SK-N-SH treated with all-trans-retinoic acid at 6 μM for 48 hours (cell line): ENCODE measurements at regions not wholly inside any gene's neighbourhood (a gene's known extent, or its start where the extent isn't known, plus 50 kb on each side); places are given as distances from the start of the nearest gene placed in this dataset.

ENCODE experiments used
- ATAC-seq: fragments of 200-7000 bp; cut with Tn5 transposase; 3 replicates; pipeline ENCODE4 v1.9.1; 2020; ENCODE audit warnings: mild to moderate bottlenecking, moderate library complexity
- ARNTL ChIP-seq: fragments of 450-650 bp; formaldehyde crosslinking; IDR thresholded peaks from 2 replicates; pipeline ENCODE4 v1.5.0; 2020; ENCODE audit warnings: low read depth, mild to moderate bottlenecking, moderate library complexity, borderline replicate concordance
- BACH2 ChIP-seq: fragments of 250-450 bp; sonication (Bioruptor Pico); IDR thresholded peaks from 2 replicates; pipeline ENCODE4 v1.9.0; 2021; ENCODE audit warnings: mild to moderate bottlenecking, borderline replicate concordance
- CSDC2 ChIP-seq: fragments of 250-450 bp; sonication (Bioruptor Pico); IDR thresholded peaks from 2 replicates; pipeline ENCODE4 v1.5.0; 2020; ENCODE audit warnings: mild to moderate bottlenecking, moderate library complexity
- ESRRG ChIP-seq: fragments of 250-450 bp; sonication (Bioruptor Pico); IDR thresholded peaks from 2 replicates; pipeline ENCODE4 v1.6.1; 2021; ENCODE audit warnings: mild to moderate bottlenecking
- GLIS3 ChIP-seq: fragments of 250-450 bp; sonication (Bioruptor Pico); IDR thresholded peaks from 2 replicates; pipeline ENCODE4 v1.5.0; 2020; ENCODE audit warnings: mild to moderate bottlenecking, moderate library complexity
- ISL1 ChIP-seq: fragments of 250-450 bp; sonication (Bioruptor Pico); IDR thresholded peaks from 2 replicates; pipeline ENCODE4 v2.1.2; 2022; ENCODE audit warnings: mild to moderate bottlenecking, moderate library complexity
- OSR1 ChIP-seq: fragments of 250-450 bp; sonication (Bioruptor Pico); IDR thresholded peaks from 2 replicates; pipeline ENCODE4 v1.8.0; 2022; ENCODE audit warnings: moderate library complexity, mild to moderate bottlenecking, inconsistent platforms
- POU6F1 ChIP-seq: fragments of 250-450 bp; sonication (Bioruptor Pico); IDR thresholded peaks from 2 replicates; pipeline ENCODE4 v1.8.0; 2021; ENCODE audit warnings: low read depth, mild to moderate bottlenecking, moderate library complexity, borderline replicate concordance
- PPARA ChIP-seq: fragments of 250-450 bp; sonication (Bioruptor Pico); IDR thresholded peaks from 2 replicates; pipeline ENCODE4 v1.5.0; 2020; ENCODE audit warnings: mild to moderate bottlenecking, borderline replicate concordance
- RARB ChIP-seq: fragments of 250-450 bp; sonication (Bioruptor Pico); IDR thresholded peaks from 2 replicates; pipeline ENCODE4 v1.8.0; 2021; ENCODE audit warnings: mild to moderate bottlenecking, moderate library complexity
- TCF4 ChIP-seq: fragments of 250-450 bp; sonication (Bioruptor Pico); IDR thresholded peaks from 2 replicates; pipeline ENCODE4 v1.8.0; 2021; ENCODE audit warnings: mild to moderate bottlenecking, moderate library complexity, borderline replicate concordance
- TOX ChIP-seq: fragments of 250-450 bp; sonication (Bioruptor Pico); IDR thresholded peaks from 2 replicates; pipeline ENCODE4 v1.8.0; 2021; ENCODE audit warnings: mild to moderate bottlenecking, moderate library complexity, borderline replicate concordance
- ZC3H10 ChIP-seq: fragments of 250-450 bp; sonication (Bioruptor Pico); IDR thresholded peaks from 2 replicates; pipeline ENCODE4 v1.5.1; 2021; ENCODE audit warnings: mild to moderate bottlenecking, moderate library complexity
- ZFP3 ChIP-seq: fragments of 250-450 bp; sonication (Bioruptor Pico); IDR thresholded peaks from 2 replicates; pipeline ENCODE4 v1.5.0; 2020; ENCODE audit warnings: mild to moderate bottlenecking, moderate library complexity
- ZNF565 ChIP-seq: fragments of 450-650 bp; formaldehyde crosslinking; conservative IDR thresholded peaks from 2 replicates; pipeline ENCODE4 v1.5.0; 2020; ENCODE audit warnings: low read depth, mild to moderate bottlenecking, moderate library complexity
- ZNF70 ChIP-seq: fragments of 450-650 bp; formaldehyde crosslinking; IDR thresholded peaks from 2 replicates; pipeline ENCODE4 v1.5.0; 2020; ENCODE audit warnings: mild to moderate bottlenecking, moderate library complexity
- TF ChIP-seq, protein P1 (sequence below): fragments of 250-450 bp; sonication (Bioruptor Pico); IDR thresholded peaks from 2 replicates; pipeline ENCODE4 v1.5.1; 2021; ENCODE audit warnings: mild to moderate bottlenecking, moderate library complexity
- TF ChIP-seq, protein P2 (sequence below): fragments of 250-450 bp; sonication (Bioruptor Pico); IDR thresholded peaks from 2 replicates; pipeline ENCODE4 v1.5.0; 2020; ENCODE audit warnings: mild to moderate bottlenecking, moderate library complexity
- TF ChIP-seq, protein P3 (sequence below): fragments of 250-450 bp; sonication (Bioruptor Pico); IDR thresholded peaks from 2 replicates; pipeline ENCODE4 v1.8.0; 2020; ENCODE audit warnings: mild to moderate bottlenecking, moderate library complexity, borderline replicate concordance
- TF ChIP-seq, protein P4 (sequence below): fragments of 250-450 bp; sonication (Bioruptor Pico); IDR thresholded peaks from 2 replicates; pipeline ENCODE4 v1.5.1; 2020; ENCODE audit warnings: low read depth, mild to moderate bottlenecking, moderate library complexity

DNA sequence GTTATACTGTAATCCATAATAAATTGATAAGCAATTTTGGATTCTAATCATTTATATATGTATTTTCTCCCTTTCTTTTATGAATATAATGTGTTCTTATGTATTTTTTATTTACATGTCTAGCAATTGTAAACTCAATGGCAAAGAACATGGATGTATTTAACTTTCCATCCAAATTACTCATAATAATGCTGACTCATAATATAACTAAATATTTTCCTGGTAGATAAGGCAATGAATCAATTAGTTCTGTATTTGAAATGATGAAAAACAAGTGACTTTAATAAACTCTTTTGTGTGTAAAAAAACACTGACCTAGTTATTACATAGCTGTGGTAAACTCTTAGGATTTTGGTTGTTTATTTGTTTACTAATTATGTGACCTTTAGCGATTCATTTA is 211.2 kb downstream of the DTHD1 start:
- ATAC-seq = no peak
- no peak for TF ChIP-seq PPARA
- TF ChIP-seq, protein P1, sequence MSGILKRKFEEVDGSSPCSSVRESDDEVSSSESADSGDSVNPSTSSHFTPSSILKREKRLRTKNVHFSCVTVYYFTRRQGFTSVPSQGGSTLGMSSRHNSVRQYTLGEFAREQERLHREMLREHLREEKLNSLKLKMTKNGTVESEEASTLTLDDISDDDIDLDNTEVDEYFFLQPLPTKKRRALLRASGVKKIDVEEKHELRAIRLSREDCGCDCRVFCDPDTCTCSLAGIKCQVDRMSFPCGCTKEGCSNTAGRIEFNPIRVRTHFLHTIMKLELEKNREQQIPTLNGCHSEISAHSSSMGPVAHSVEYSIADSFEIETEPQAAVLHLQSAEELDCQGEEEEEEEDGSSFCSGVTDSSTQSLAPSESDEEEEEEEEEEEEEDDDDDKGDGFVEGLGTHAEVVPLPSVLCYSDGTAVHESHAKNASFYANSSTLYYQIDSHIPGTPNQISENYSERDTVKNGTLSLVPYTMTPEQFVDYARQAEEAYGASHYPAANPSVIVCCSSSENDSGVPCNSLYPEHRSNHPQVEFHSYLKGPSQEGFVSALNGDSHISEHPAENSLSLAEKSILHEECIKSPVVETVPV (CRISPR knock-in tag) = no peak

DNA sequence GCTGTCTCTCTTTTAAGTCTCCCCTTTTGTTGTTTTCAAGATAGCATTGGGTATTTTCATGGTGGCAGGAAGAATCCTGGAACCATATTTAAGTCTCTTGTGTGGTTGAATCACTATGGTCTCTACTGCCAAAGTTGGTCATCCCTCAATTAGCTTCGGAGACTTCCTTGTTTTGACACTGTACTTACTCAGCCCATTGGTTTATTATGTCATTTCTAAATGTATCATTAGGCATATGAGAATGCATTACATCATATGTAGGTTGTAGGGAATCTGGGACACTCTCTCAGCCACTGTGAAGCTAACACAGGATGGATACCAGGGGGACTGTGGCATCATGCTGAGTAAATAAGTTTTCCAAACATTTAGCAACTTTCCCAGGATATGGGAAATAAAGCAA is 211.8 kb downstream of the DTHD1 start:
- ATAC-seq = no peak
- TF ChIP-seq POU6F1 (CRISPR knock-in tag) (no peak), ZNF565 (CRISPR knock-in tag) (no peak), PPARA (no peak), TOX (CRISPR knock-in tag) (no peak), GLIS3 (CRISPR knock-in tag) (no peak), ZC3H10 (CRISPR knock-in tag) (no peak), ESRRG (no peak), ARNTL (CRISPR knock-in tag) (no peak), CSDC2 (no peak), ISL1 (CRISPR knock-in tag) (no peak), RARB (CRISPR knock-in tag) (no peak), BACH2 (CRISPR knock-in tag) (no peak), ZNF70 (no peak)
- TF ChIP-seq, protein P1 (CRISPR knock-in tag) = no peak
- TF ChIP-seq, protein P2, sequence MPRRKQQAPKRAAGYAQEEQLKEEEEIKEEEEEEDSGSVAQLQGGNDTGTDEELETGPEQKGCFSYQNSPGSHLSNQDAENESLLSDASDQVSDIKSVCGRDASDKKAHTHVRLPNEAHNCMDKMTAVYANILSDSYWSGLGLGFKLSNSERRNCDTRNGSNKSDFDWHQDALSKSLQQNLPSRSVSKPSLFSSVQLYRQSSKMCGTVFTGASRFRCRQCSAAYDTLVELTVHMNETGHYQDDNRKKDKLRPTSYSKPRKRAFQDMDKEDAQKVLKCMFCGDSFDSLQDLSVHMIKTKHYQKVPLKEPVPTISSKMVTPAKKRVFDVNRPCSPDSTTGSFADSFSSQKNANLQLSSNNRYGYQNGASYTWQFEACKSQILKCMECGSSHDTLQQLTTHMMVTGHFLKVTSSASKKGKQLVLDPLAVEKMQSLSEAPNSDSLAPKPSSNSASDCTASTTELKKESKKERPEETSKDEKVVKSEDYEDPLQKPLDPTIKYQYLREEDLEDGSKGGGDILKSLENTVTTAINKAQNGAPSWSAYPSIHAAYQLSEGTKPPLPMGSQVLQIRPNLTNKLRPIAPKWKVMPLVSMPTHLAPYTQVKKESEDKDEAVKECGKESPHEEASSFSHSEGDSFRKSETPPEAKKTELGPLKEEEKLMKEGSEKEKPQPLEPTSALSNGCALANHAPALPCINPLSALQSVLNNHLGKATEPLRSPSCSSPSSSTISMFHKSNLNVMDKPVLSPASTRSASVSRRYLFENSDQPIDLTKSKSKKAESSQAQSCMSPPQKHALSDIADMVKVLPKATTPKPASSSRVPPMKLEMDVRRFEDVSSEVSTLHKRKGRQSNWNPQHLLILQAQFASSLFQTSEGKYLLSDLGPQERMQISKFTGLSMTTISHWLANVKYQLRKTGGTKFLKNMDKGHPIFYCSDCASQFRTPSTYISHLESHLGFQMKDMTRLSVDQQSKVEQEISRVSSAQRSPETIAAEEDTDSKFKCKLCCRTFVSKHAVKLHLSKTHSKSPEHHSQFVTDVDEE (CRISPR knock-in tag) = no peak

GRCh38 chr4:36494016-36494415 is 212.6 kb downstream of the DTHD1 start:
- TF ChIP-seq ZNF70 = no peak
- TF ChIP-seq, protein P1 (CRISPR knock-in tag) = no peak
- no peak for ATAC-seq

DNA sequence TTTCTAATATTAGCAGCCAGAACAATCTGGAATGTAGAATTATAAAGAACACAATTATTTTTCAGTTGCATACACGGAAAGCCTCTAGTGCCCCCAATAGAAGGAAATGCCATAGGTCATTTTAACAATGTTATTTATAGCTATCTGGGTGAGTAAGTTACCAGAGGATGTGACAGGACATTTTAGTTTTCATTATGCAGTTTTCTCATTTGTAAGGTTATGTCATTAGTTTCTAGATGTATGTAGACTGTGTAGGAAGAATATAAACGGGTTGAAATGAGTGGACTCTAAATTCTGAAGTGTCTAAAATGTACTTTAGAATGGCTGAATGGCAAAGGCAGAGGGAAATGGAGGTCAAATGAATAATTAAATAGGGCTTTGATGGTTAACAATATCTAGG is 213.3 kb downstream of the DTHD1 start:
- no peak for TF ChIP-seq BACH2 (CRISPR knock-in tag)
- TF ChIP-seq ZC3H10 (CRISPR knock-in tag) = no peak
- no peak for TF ChIP-seq ZNF565 (CRISPR knock-in tag)
- no peak for TF ChIP-seq TCF4 (CRISPR knock-in tag)
- TF ChIP-seq ARNTL (CRISPR knock-in tag) = no peak
- no peak for TF ChIP-seq ZNF70
- TF ChIP-seq OSR1 (CRISPR knock-in tag) = no peak
- TF ChIP-seq PPARA = no peak
- no peak for TF ChIP-seq ZFP3
- no peak for TF ChIP-seq RARB (CRISPR knock-in tag)
- no peak for TF ChIP-seq CSDC2
- TF ChIP-seq, protein P1 (CRISPR knock-in tag) = no peak
- no peak for TF ChIP-seq TOX (CRISPR knock-in tag)
- no peak for TF ChIP-seq ISL1 (CRISPR knock-in tag)
- no peak for TF ChIP-seq GLIS3 (CRISPR knock-in tag)
- TF ChIP-seq, protein P3, sequence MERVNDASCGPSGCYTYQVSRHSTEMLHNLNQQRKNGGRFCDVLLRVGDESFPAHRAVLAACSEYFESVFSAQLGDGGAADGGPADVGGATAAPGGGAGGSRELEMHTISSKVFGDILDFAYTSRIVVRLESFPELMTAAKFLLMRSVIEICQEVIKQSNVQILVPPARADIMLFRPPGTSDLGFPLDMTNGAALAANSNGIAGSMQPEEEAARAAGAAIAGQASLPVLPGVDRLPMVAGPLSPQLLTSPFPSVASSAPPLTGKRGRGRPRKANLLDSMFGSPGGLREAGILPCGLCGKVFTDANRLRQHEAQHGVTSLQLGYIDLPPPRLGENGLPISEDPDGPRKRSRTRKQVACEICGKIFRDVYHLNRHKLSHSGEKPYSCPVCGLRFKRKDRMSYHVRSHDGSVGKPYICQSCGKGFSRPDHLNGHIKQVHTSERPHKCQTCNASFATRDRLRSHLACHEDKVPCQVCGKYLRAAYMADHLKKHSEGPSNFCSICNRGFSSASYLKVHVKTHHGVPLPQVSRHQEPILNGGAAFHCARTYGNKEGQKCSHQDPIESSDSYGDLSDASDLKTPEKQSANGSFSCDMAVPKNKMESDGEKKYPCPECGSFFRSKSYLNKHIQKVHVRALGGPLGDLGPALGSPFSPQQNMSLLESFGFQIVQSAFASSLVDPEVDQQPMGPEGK (CRISPR knock-in tag) = no peak
- TF ChIP-seq, protein P4, sequence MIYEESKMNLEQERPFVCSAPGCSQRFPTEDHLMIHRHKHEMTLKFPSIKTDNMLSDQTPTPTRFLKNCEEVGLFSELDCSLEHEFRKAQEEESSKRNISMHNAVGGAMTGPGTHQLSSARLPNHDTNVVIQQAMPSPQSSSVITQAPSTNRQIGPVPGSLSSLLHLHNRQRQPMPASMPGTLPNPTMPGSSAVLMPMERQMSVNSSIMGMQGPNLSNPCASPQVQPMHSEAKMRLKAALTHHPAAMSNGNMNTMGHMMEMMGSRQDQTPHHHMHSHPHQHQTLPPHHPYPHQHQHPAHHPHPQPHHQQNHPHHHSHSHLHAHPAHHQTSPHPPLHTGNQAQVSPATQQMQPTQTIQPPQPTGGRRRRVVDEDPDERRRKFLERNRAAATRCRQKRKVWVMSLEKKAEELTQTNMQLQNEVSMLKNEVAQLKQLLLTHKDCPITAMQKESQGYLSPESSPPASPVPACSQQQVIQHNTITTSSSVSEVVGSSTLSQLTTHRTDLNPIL = no peak
- ATAC-seq = no peak
